GM23248 (cell line): ENCODE measurements at regions not wholly inside any gene's neighbourhood (a gene's known extent, or its start where the extent isn't known, plus 50 kb on each side); places are given as distances from the start of the nearest gene placed in this dataset.

ENCODE experiments used
- DNase-seq: peaks from one replicate; pipeline ENCODE4 v3.0.0-alpha.2; 2015
- H2AFZ ChIP-seq: fragments of 200-600 bp; sonication (generic); 2 replicates; pipeline ENCODE4 v1.6.1; 2016; ENCODE audit warnings: antibody characterized with exemption
- H3F3A ChIP-seq: fragments of 200-600 bp; sonication (generic); 2 replicates; pipeline ENCODE4 v1.6.1; 2016; ENCODE audit warnings: mild to moderate bottlenecking, antibody characterized with exemption, mixed run types; ENCODE audit not compliant: insufficient read depth
- H3K27ac ChIP-seq: fragments of 200-600 bp; sonication (generic); 2 replicates; pipeline ENCODE4 v1.5.1; 2016; ENCODE audit warnings: mild to moderate bottlenecking
- H3K27me3 ChIP-seq: fragments of 200-600 bp; sonication (generic); replicated peaks from 2 replicates; pipeline ENCODE4 v1.6.1; 2016; ENCODE audit warnings: mild to moderate bottlenecking; ENCODE audit not compliant: insufficient read depth
- H3K36me3 ChIP-seq: fragments of 200-600 bp; sonication (generic); 2 replicates; pipeline ENCODE4 v1.6.1; 2016; ENCODE audit warnings: low read depth, mild to moderate bottlenecking
- H3K4me1 ChIP-seq: fragments of 200-600 bp; sonication (generic); 2 replicates; pipeline ENCODE4 v1.6.1; 2016; ENCODE audit warnings: mild to moderate bottlenecking; ENCODE audit not compliant: insufficient read depth
- H3K4me2 ChIP-seq: fragments of 200-600 bp; sonication (generic); one replicate; pipeline ENCODE4 v1.6.1; 2016; ENCODE audit warnings: mild to moderate bottlenecking; ENCODE audit not compliant: unreplicated experiment
- H3K4me3 ChIP-seq: fragments of 200-600 bp; sonication (generic); 2 replicates; pipeline ENCODE4 v1.5.1; 2016; ENCODE audit warnings: mild to moderate bottlenecking
- H3K79me2 ChIP-seq: fragments of 200-600 bp; sonication (generic); 2 replicates; pipeline ENCODE4 v1.6.1; 2016; ENCODE audit warnings: mild to moderate bottlenecking; ENCODE audit not compliant: insufficient read depth
- H3K9ac ChIP-seq: fragments of 200-600 bp; sonication (generic); 2 replicates; pipeline ENCODE4 v1.6.1; 2016; ENCODE audit warnings: mild to moderate bottlenecking
- H3K9me2 ChIP-seq: fragments of 200-600 bp; sonication (generic); 2 replicates; pipeline ENCODE4 v1.6.1; 2016; ENCODE audit warnings: mixed run types, mild to moderate bottlenecking, moderate library complexity; ENCODE audit not compliant: insufficient read depth
- H3K9me3 ChIP-seq: fragments of 200-600 bp; sonication (generic); one replicate; pipeline ENCODE4 v1.6.1; 2017; ENCODE audit warnings: low read depth
- H4K20me1 ChIP-seq: fragments of 200-600 bp; sonication (generic); 2 replicates; pipeline ENCODE4 v1.6.0; 2016; ENCODE audit not compliant: insufficient read depth
- EZH2 ChIP-seq: fragments of 200-600 bp; sonication (generic); IDR thresholded peaks from 2 replicates; pipeline ENCODE4 v1.6.1; 2018; ENCODE audit warnings: antibody characterized with exemption, mild to moderate bottlenecking; ENCODE audit not compliant: insufficient read depth, poor library complexity, severe bottlenecking
- EZH2phosphoT487 ChIP-seq: fragments of 200-600 bp; sonication (generic); IDR thresholded peaks from 2 replicates; pipeline ENCODE4 v1.6.1; 2018; ENCODE audit warnings: antibody characterized with exemption, moderate library complexity, mild to moderate bottlenecking, low read depth; ENCODE audit not compliant: insufficient read depth
- WGBS, 2 experiments: methylation state at CpG; one replicate each; pipeline ENCODE4 v1.1.6; 2015 to 2017; ENCODE audit warnings: low lambda C conversion rate in 2 of 2, low coverage in 1 of 2; ENCODE audit errors: missing lambda C conversion rate in 2 of 2; 5-methylcytosine and 5-hydroxymethylcytosine counted together
- in situ Hi-C: fragments of 300-500 bp; cut with MboI; formaldehyde crosslinking; loops from 2 replicates; pipeline ENCODE4 v1.15.0; 2020

DNA sequence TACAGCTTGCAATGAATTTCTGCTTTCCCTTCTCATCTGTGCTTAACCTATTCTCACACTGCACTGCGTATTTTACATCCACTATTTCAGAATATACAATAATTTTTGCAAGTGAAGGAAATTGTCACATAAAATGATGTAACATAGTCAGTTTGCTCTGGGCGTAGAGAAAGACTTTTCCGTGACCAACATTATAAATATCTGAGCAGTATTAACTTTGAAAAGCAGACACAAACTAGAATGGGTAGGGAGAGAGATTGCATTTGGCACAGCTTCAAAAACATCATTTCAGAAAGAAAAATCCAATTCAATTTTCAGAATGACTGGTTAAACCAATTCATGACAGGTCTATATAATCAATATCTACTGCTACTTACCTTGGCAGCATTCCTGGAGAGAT is 352.5 kb upstream of the MIR17HG start:
- H3K27me3 ChIP-seq, result no peaks in the 10 kb centered on the region
- no peaks in the 10 kb centered on the region for H4K20me1 ChIP-seq
- H3K9me3 ChIP-seq, result no peaks in the 10 kb centered on the region
- TF ChIP-seq EZH2phosphoT487 (no peak), EZH2 (no peak)
- WGBS, 2 experiments, result 14 to 27% methylated on average over 3 of the region's 3 CpGs
- no peak overlapping the region for H3K4me2 ChIP-seq
- H3F3A ChIP-seq, result no peaks in the 10 kb centered on the region
- H3K27ac ChIP-seq, result no peak overlapping the region
- in situ Hi-C loops, result no loop called here
- H3K4me1 ChIP-seq, result no peaks in the 10 kb centered on the region
- H3K9ac ChIP-seq, result no peak overlapping the region
- H3K79me2 ChIP-seq, result no peaks in the 10 kb centered on the region
- no peak overlapping the region for H3K4me3 ChIP-seq
- H3K9me2 ChIP-seq, result no peaks in the 10 kb centered on the region
- no peak for DNase-seq
- H3K36me3 ChIP-seq, result no peaks in the 10 kb centered on the region
- H2AFZ ChIP-seq, result no peak overlapping the region

DNA sequence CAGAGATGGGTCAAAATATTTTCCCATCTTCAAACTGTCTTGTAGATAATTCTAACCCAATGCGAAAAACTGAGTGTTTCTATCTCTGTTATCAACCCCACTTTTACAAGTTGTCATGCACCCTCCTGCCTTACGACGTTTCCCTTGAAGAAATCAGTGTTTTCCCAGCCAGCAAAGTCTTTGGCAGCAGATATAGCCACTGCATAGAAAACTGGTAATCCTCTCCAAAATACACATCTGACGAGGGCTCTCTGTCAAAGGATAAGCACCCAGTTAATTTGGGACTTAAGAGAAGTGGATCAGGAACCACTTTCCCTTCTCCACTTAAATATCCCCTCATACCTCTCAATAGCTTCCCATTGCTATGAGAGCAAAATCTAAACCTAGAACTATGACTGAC is 351.9 kb upstream of the MIR17HG start:
- no peak for TF ChIP-seq EZH2phosphoT487
- no peak for TF ChIP-seq EZH2
- Histone ChIP-seq H3K4me1 (no peaks in the 10 kb centered on the region), H3K9me3 (no peaks in the 10 kb centered on the region), H3K4me3 (no peak overlapping the region), H3K9me2 (no peaks in the 10 kb centered on the region), H3K27me3 (no peaks in the 10 kb centered on the region), H4K20me1 (no peaks in the 10 kb centered on the region), H3K79me2 (no peaks in the 10 kb centered on the region), H3K36me3 (no peaks in the 10 kb centered on the region), H3K27ac (no peak overlapping the region), H3K4me2 (no peak overlapping the region), H3F3A (no peaks in the 10 kb centered on the region), H3K9ac (no peak overlapping the region), H2AFZ (no peak overlapping the region)
- in situ Hi-C loops, result no loop called here
- 21 to 23% methylated on average over 4 of the region's 4 CpGs for WGBS, 2 experiments
- DNase-seq, result no peak

DNA sequence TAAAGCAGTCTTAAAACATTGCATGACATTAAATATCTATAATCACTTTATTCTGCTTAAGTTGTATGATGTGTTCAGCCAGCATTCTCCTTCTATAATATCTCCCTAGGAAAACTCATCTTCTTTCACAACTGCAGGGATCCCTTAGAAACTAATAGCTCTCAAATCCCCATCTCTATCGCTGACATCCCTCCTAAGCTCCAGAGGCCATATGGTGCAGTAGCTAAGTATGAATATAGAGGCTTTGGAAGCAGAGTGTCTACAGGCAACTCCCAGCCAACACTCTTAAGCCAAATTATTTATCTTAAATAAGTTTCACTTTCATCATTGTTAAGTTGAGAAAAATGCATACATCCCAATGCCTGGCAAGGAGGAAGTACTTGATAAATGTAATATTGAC is 349.5 kb upstream of the MIR17HG start:
- no peaks in the 10 kb centered on the region for H3K27me3 ChIP-seq

DNA sequence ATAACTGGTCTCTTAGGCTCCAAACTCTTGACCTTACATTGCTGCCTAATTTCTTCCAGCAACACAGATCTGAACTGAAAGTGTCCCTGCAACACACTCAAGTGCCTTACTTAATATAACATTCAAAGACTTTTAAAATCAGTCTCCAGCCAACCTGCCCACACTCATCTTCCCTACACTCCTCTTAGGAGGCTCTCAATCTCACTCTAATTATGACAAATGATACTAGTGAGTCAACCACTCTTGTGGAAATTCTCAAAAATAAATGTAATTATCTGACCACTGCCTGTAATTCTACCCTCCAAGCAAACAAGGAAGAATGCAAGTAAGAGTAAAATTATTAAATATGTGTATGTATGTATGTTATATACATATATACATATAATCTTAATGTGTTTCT is 348.1 kb upstream of the MIR17HG start:
- H3K4me1 ChIP-seq, result no peaks in the 10 kb centered on the region
- no peaks in the 10 kb centered on the region for H3K36me3 ChIP-seq
- in situ Hi-C loops, result no loop called here
- no peak overlapping the region for H2AFZ ChIP-seq
- no peak overlapping the region for H3K4me2 ChIP-seq
- DNase-seq, result no peak
- no peaks in the 10 kb centered on the region for H3K27me3 ChIP-seq
- H3K9me3 ChIP-seq, result no peaks in the 10 kb centered on the region
- H4K20me1 ChIP-seq, result no peaks in the 10 kb centered on the region
- no peak overlapping the region for H3K9ac ChIP-seq
- H3K4me3 ChIP-seq, result no peak overlapping the region
- TF ChIP-seq EZH2phosphoT487, result no peak
- no peak for TF ChIP-seq EZH2
- no peaks in the 10 kb centered on the region for H3F3A ChIP-seq
- H3K9me2 ChIP-seq, result no peaks in the 10 kb centered on the region
- no peaks in the 10 kb centered on the region for H3K79me2 ChIP-seq
- no peak overlapping the region for H3K27ac ChIP-seq

More for the DNA sequence above, 349.5 kb upstream of the MIR17HG start:
- in situ Hi-C loops, result no loop called here
- H2AFZ ChIP-seq, result no peak overlapping the region
- H3K4me3 ChIP-seq, result no peak overlapping the region
- H3K9ac ChIP-seq, result no peak overlapping the region
- H3K27ac ChIP-seq, result no peak overlapping the region
- DNase-seq, result no peak
- TF ChIP-seq EZH2phosphoT487, result no peak
- no peak for TF ChIP-seq EZH2
- H4K20me1 ChIP-seq, result no peaks in the 10 kb centered on the region
- H3K79me2 ChIP-seq, result no peaks in the 10 kb centered on the region
- H3K4me2 ChIP-seq, result no peak overlapping the region
- no peaks in the 10 kb centered on the region for H3K9me3 ChIP-seq
- H3K4me1 ChIP-seq, result no peaks in the 10 kb centered on the region
- H3K36me3 ChIP-seq, result no peaks in the 10 kb centered on the region
- 14 to 21% methylated on average over 1 of the region's 1 CpG for WGBS, 2 experiments
- no peaks in the 10 kb centered on the region for H3F3A ChIP-seq
- no peaks in the 10 kb centered on the region for H3K9me2 ChIP-seq

DNA sequence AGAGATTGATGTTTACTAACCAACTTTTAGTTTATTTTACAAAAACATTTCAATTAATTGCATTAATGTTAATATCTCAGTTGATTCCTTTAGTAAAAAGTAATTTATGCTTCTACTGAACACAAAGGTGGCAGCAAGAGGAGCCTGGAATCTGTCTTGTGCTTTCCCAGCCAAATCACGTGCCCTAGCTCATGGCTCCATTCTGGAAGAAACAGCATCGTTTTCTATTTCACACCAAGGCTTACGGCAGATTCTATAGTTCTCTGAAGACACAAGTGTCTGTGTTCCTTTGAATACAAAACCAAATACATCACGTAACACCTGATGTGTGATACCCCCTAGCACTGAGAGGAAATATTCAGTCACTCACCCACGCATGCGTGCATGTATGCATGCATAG is 346.1 kb upstream of the MIR17HG start:
- 23 to 29% methylated on average over 6 of the region's 6 CpGs for WGBS, 2 experiments
- no peaks in the 10 kb centered on the region for H3K79me2 ChIP-seq
- TF ChIP-seq EZH2 (no peak), EZH2phosphoT487 (no peak)
- H3K36me3 ChIP-seq, result no peaks in the 10 kb centered on the region
- no peak overlapping the region for H3K9ac ChIP-seq
- H3K9me2 ChIP-seq, result no peaks in the 10 kb centered on the region
- H3K4me1 ChIP-seq, result no peaks in the 10 kb centered on the region
- no peaks in the 10 kb centered on the region for H3F3A ChIP-seq
- H4K20me1 ChIP-seq, result no peaks in the 10 kb centered on the region
- no peak for DNase-seq
- H3K9me3 ChIP-seq, result no peaks in the 10 kb centered on the region
- H3K27ac ChIP-seq, result no peak overlapping the region
- no peak overlapping the region for H2AFZ ChIP-seq
- in situ Hi-C loops, result no loop called here
- no peak overlapping the region for H3K4me3 ChIP-seq
- H3K4me2 ChIP-seq, result no peak overlapping the region
- H3K27me3 ChIP-seq, result no peaks in the 10 kb centered on the region
